B cell (primary cell): ENCODE measurements at regions not wholly inside any gene's neighbourhood (a gene's known extent, or its start where the extent isn't known, plus 50 kb on each side); places are given as distances from the start of the nearest gene placed in this dataset.

Experiments
- ATAC-seq: fragments of 200-7000 bp; cut with Tn5 transposase; one replicate; pipeline ENCODE4 v1.10.0; 2021; ENCODE audit warnings: low read depth, mild to moderate bottlenecking, moderate number of reproducible peaks, moderate library complexity
- CTCF ChIA-PET: fragments of 350-600 bp; sonication (Branson Sonifier 250); formaldehyde crosslinking; loops from one replicate; lab custom pipeline; 2021; ENCODE audit warnings: antibody characterized with exemption, inconsistent platforms; lab: Charles Lee
- POLR2A ChIA-PET: fragments of 350-600 bp; sonication (Branson Sonifier 250); formaldehyde crosslinking; loops from one replicate; lab custom pipeline; 2021; ENCODE audit warnings: antibody characterized with exemption; lab: Charles Lee
- DNase-seq: peaks from one replicate; pipeline ENCODE4 v3.0.0; 2013
- H2AFZ ChIP-seq: 2 replicates; pipeline ENCODE4 v1.6.1; 2012; ENCODE audit warnings: mild to moderate bottlenecking, low read depth, low read length; ENCODE audit not compliant: insufficient read depth, poor library complexity, severe bottlenecking
- H3K27ac ChIP-seq, 2 donors: 1 replicate in 1 of 2; 2 replicates in 1 of 2; pipeline ENCODE4 v1.5.1; 2012 to 2013; ENCODE audit warnings: low read length in 2 of 2, mild to moderate bottlenecking in 2 of 2, moderate library complexity in 1 of 2
- H3K27me3 ChIP-seq, 4 experiments: fragments of 200-600 bp in 1 of 4; sonication (generic) in 1 of 4; replicated peaks in 1 of 4; 1 replicate in 2 of 4; 2 replicates in 2 of 4; pipeline versions ENCODE4 v1.6.1 to v1.7.0; 2013 to 2016; ENCODE audit warnings: low read length in 3 of 4, mild to moderate bottlenecking in 2 of 4, mixed read lengths in 1 of 4, moderate library complexity in 1 of 4; ENCODE audit not compliant: insufficient read depth in 4 of 4, control insufficient read depth in 3 of 4; ENCODE audit errors: control extremely low read depth in 1 of 4
- H3K36me3 ChIP-seq, 2 experiments: replicated peaks in 1 of 2; 1 replicate in 1 of 2; 2 replicates in 1 of 2; pipeline versions ENCODE4 v1.6.1 to v1.7.1; 2013; ENCODE audit warnings: low read length in 1 of 2; ENCODE audit not compliant: insufficient read depth in 2 of 2, control insufficient read depth in 1 of 2; ENCODE audit errors: control extremely low read depth in 1 of 2, extremely low read depth in 1 of 2
- H3K4me1 ChIP-seq, 2 donors: fragments of 200-600 bp in 1 of 2; sonication (generic) in 1 of 2; 1 replicate in 1 of 2; 2 replicates in 1 of 2; pipeline versions ENCODE4 v1.5.1 to v1.6.1; 2013 to 2017; ENCODE audit warnings: low read length in 2 of 2; ENCODE audit not compliant: control insufficient read depth in 2 of 2, insufficient read depth in 2 of 2
- H3K4me2 ChIP-seq: replicated peaks from 2 replicates; pipeline ENCODE3; 2012; ENCODE audit warnings: mild to moderate bottlenecking, low read depth, low read length; ENCODE audit not compliant: poor library complexity, severe bottlenecking
- H3K4me3 ChIP-seq, 5 experiments: fragments of 200-600 bp in 1 of 5; sonication (generic) in 1 of 5; 1 replicate in 3 of 5; 2 replicates in 2 of 5; pipeline versions ENCODE4 v1.5.1 to v1.7.0; 2011 to 2016; ENCODE audit warnings: low read length in 4 of 5, mild to moderate bottlenecking in 4 of 5, low read depth in 2 of 5, control low read depth in 1 of 5, moderate library complexity in 1 of 5; ENCODE audit not compliant: insufficient read depth in 1 of 5; ENCODE audit errors: control extremely low read depth in 1 of 5, extremely low read depth in 1 of 5
- H3K79me2 ChIP-seq: fragments of 200-600 bp; sonication (generic); one replicate; pipeline ENCODE4 v1.6.0; 2016; ENCODE audit warnings: low read length; ENCODE audit not compliant: control insufficient read depth, insufficient read depth
- H3K9ac ChIP-seq: fragments of 200-600 bp; sonication (generic); 2 replicates; pipeline ENCODE4 v1.6.1; 2017; ENCODE audit warnings: mild to moderate bottlenecking, low read length, moderate library complexity
- H3K9me3 ChIP-seq, 3 donors: one replicate each; pipeline versions ENCODE4 v1.6.1 to v1.7.1; 2013; ENCODE audit warnings: low read length in 2 of 3; ENCODE audit not compliant: control insufficient read depth in 2 of 3, insufficient read depth in 1 of 3; ENCODE audit errors: control extremely low read depth in 1 of 3
- H4K20me1 ChIP-seq: 2 replicates; pipeline ENCODE4 v1.6.0; 2012; ENCODE audit warnings: mild to moderate bottlenecking, low read length; ENCODE audit not compliant: insufficient read depth, control insufficient read depth, poor library complexity, severe bottlenecking
- H3K27ac Mint-ChIP-seq: one replicate; pipeline ENCODE4 v1.8.0; 2021; ENCODE audit warnings: mixed read lengths
- H3K27me3 Mint-ChIP-seq: one replicate; pipeline ENCODE4 v1.8.0; 2021; ENCODE audit warnings: mixed read lengths
- H3K4me1 Mint-ChIP-seq: one replicate; pipeline ENCODE4 v1.8.0; 2021; ENCODE audit warnings: mixed read lengths
- H3K4me3 Mint-ChIP-seq: one replicate; pipeline ENCODE4 v1.8.0; 2021; ENCODE audit warnings: mixed read lengths
- H3K9me3 Mint-ChIP-seq: one replicate; pipeline ENCODE4 v1.8.0; 2022; ENCODE audit warnings: mixed read lengths; ENCODE audit not compliant: insufficient read depth
- EZH2 ChIP-seq: IDR thresholded peaks from 2 replicates; pipeline ENCODE4 v1.6.1; 2012; ENCODE audit warnings: borderline replicate concordance, low read depth, mild to moderate bottlenecking, moderate library complexity, low read length; ENCODE audit not compliant: insufficient read depth, poor library complexity, severe bottlenecking
- WGBS: methylation state at CpG from one replicate; pipeline ENCODE4 v1.1.5; 2013; ENCODE audit warnings: missing lambda C conversion rate; ENCODE audit not compliant: insufficient coverage; 5-methylcytosine and 5-hydroxymethylcytosine counted together
- intact Hi-C: fragments of 100-400 bp; cut with micrococcal nuclease; formaldehyde crosslinking; loops from one replicate; pipeline ENCODE4 v1.10.0; 2022
- TF ChIP-seq, protein P1 (sequence below): fragments of 200-600 bp; IDR thresholded peaks from one replicate; pipeline ENCODE4 v1.8.0; 2022; ENCODE audit warnings: antibody characterized with exemption, mild to moderate bottlenecking

DNA sequence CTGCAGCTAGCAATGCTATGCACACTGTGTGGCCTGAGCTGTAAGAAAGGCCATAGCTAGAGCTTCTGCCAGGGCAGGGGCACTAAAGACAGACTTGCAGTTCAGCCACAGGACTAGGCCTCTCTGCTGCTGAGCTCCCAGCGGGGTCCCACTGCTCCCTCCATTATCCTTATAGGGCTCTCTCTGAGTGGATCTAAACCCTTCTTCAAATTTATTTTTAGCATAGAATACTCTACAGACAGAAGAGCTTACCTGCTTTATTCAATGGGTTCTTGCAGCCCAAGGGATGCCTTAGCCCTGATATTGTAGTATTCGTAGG, 100.9 kb upstream of the MLN start:
- Histone ChIP-seq H3K4me1 (peaks cover 38 to 54% of the 10 kb centered on the region in 2 donors), H3K9me3 (no peaks in the 10 kb centered on the region), H3K4me2 (peak overlapping the region; percentile 65), H3K4me3 (peak overlapping the region in 2 of 5 experiments; percentile 13 to 36), H3K36me3 (no peaks in the 10 kb centered on the region), H4K20me1 (no peaks in the 10 kb centered on the region), H3K27me3 (no peaks in the 10 kb centered on the region), H2AFZ (peak overlapping the region; percentile 32), H3K79me2 (no peaks in the 10 kb centered on the region), H3K9ac (peak overlapping the region; percentile 40), H3K27ac (peak overlapping the region; percentile 20 to 21)
- 31% methylated on average over 2 of the region's 2 CpGs for WGBS
- no peak for DNase-seq
- TF ChIP-seq, protein P1, sequence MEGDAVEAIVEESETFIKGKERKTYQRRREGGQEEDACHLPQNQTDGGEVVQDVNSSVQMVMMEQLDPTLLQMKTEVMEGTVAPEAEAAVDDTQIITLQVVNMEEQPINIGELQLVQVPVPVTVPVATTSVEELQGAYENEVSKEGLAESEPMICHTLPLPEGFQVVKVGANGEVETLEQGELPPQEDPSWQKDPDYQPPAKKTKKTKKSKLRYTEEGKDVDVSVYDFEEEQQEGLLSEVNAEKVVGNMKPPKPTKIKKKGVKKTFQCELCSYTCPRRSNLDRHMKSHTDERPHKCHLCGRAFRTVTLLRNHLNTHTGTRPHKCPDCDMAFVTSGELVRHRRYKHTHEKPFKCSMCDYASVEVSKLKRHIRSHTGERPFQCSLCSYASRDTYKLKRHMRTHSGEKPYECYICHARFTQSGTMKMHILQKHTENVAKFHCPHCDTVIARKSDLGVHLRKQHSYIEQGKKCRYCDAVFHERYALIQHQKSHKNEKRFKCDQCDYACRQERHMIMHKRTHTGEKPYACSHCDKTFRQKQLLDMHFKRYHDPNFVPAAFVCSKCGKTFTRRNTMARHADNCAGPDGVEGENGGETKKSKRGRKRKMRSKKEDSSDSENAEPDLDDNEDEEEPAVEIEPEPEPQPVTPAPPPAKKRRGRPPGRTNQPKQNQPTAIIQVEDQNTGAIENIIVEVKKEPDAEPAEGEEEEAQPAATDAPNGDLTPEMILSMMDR = no peak
- TF ChIP-seq EZH2 = no peak
- intact Hi-C loops = no loop called here
- H3K27ac Mint-ChIP-seq = peak overlapping the region; percentile 87
- ChIA-PET CTCF (interaction anchor here (1.1 to 1.4 kb wide), 2 partner anchors 10 to 133 kb away, joined by 3 to 4 read pairs; no protein-coding TSS in a partner anchor), POLR2A (no interaction called here)
- H3K27me3 Mint-ChIP-seq = peaks cover 12% of the 10 kb centered on the region
- H3K4me3 Mint-ChIP-seq = peak overlapping the region; percentile 66
- no peak for ATAC-seq
- H3K9me3 Mint-ChIP-seq = no peaks in the 10 kb centered on the region
- peaks cover 52% of the 10 kb centered on the region for H3K4me1 Mint-ChIP-seq

DNA sequence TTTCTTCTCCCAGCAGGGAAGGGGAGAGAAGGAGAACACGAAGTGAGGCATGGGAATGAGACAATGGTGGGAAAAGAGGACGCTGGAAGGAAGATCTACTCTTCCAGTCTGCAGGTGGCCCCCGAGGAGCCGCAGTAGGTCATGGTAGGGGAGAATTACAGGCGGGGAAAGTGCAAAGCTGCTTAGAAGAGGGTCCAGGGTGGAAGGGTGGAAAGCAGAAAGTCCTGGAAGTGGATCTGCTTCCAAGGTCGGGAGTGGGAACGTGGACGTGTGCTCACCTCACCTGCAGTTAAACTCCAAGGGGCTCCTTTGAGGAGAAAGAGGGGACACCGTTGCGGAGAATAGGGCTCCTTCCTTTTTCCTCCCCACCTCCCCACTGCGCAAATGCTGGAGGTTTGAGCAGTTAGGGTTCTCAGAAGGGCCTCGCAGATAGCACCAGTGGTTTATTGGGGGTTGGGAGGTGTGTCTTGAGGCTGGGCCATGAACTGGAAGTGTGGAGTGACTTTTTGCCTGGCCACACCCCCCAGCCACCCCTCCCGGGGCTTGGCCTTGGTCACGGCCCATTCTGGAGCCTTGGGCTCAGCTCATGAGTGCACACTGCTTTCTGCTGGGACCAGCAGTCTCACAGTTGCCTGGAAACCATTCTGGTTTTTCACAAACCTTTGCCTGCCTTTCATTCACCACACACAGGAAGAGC, 100.4 kb upstream of the MLN start:
- no peak for TF ChIP-seq EZH2
- TF ChIP-seq, protein P1 = no peak
- peak overlapping the region; percentile 32 for H2AFZ ChIP-seq
- peak; percentile 15 for ATAC-seq

More for the DNA sequence above, 100.4 kb upstream of the MLN start:
- intact Hi-C loops = no loop called here
- peak overlapping the region; percentile 87 for H3K27ac Mint-ChIP-seq
- POLR2A ChIA-PET = no interaction called here
- H3K4me3 Mint-ChIP-seq = peak overlapping the region; percentile 66
- Histone ChIP-seq H3K36me3 (no peaks in the 10 kb centered on the region), H3K9ac (no peak overlapping the region), H3K9me3 (no peaks in the 10 kb centered on the region), H3K27ac (peak overlapping the region; percentile 21 to 30), H3K27me3 (no peaks in the 10 kb centered on the region), H3K4me1 (peaks cover 38 to 54% of the 10 kb centered on the region in 2 donors), H3K4me3 (peak overlapping the region in 1 of 5 experiments; percentile 36), H4K20me1 (no peaks in the 10 kb centered on the region), H3K79me2 (no peaks in the 10 kb centered on the region), H3K4me2 (peak overlapping the region; percentile 65)
- DNase-seq = peak; percentile 42
- peaks cover 14% of the 10 kb centered on the region for H3K27me3 Mint-ChIP-seq
- H3K4me1 Mint-ChIP-seq = peaks cover 52% of the 10 kb centered on the region
- 41% methylated on average over 10 of the region's 14 CpGs for WGBS
- CTCF ChIA-PET = interaction anchor here (1.1 to 1.4 kb wide), 2 partner anchors 10 to 133 kb away, joined by 3 to 4 read pairs; no protein-coding TSS in a partner anchor
- H3K9me3 Mint-ChIP-seq = no peaks in the 10 kb centered on the region
